H1 (cell line): ENCODE measurements at regions not wholly inside any gene's neighbourhood (a gene's known extent, or its start where the extent isn't known, plus 50 kb on each side); places are given as distances from the start of the nearest gene placed in this dataset.

Source experiments
- CTCF ChIA-PET: fragments of 300-600 bp; sonication (Branson Sonifier 250); formaldehyde crosslinking; loops from one replicate; lab custom pipeline; 2021; ENCODE audit not compliant: partially characterized antibody; lab: Charles Lee
- POLR2A ChIA-PET: fragments of 300-600 bp; sonication (Branson Sonifier 250); formaldehyde crosslinking; loops from one replicate; lab custom pipeline; 2021; ENCODE audit warnings: inconsistent platforms; ENCODE audit not compliant: partially characterized antibody; lab: Charles Lee
- DNase-seq, 2 experiments: peaks; one replicate each; pipeline versions ENCODE4 v3.0.0 to v3.0.0-alpha.2; 2010 to 2022; ENCODE audit warnings: low spot score in 2 of 2, low read depth in 1 of 2, mixed read lengths in 1 of 2
- FAIRE-seq: peaks from 2 replicates; lab custom pipeline; 2011; peaks lifted over from hg19 to GRCh38; lab: Jason Lieb, UNC
- H2AFZ ChIP-seq: 2 replicates; pipeline ENCODE4 v1.8.1; 2012; ENCODE audit warnings: low read length, inconsistent platforms
- H2AK5ac ChIP-seq: 2 replicates; pipeline ENCODE4 v1.6.1; 2013; ENCODE audit warnings: low read depth, low read length
- H2BK120ac ChIP-seq: replicated peaks from 2 replicates; pipeline ENCODE3; 2013; ENCODE audit warnings: low read depth, low read length, inconsistent platforms
- H2BK12ac ChIP-seq: 2 replicates; pipeline ENCODE4 v1.6.1; 2013; ENCODE audit warnings: low read depth, low read length
- H2BK15ac ChIP-seq: 2 replicates; pipeline ENCODE4 v1.6.1; 2013; ENCODE audit warnings: low read length
- H2BK20ac ChIP-seq: 2 replicates; pipeline ENCODE4 v1.6.1; 2013; ENCODE audit warnings: low read length
- H2BK5ac ChIP-seq: 2 replicates; pipeline ENCODE4 v1.6.1; 2013; ENCODE audit warnings: low read depth, low read length
- H3K14ac ChIP-seq: 2 replicates; pipeline ENCODE4 v1.6.1; 2013; ENCODE audit warnings: inconsistent platforms; ENCODE audit not compliant: insufficient read length
- H3K18ac ChIP-seq: 2 replicates; pipeline ENCODE4 v1.6.1; 2013; ENCODE audit warnings: low read length; ENCODE audit errors: extremely low read depth
- H3K23ac ChIP-seq: 2 replicates; pipeline ENCODE4 v1.6.1; 2013; ENCODE audit warnings: inconsistent platforms; ENCODE audit not compliant: insufficient read length
- H3K23me2 ChIP-seq: 2 replicates; pipeline ENCODE4 v1.6.1; 2013; ENCODE audit warnings: low read depth, low read length
- H3K27ac ChIP-seq: 2 replicates; pipeline ENCODE4 v1.6.1; 2011; ENCODE audit warnings: low read depth, low read length, inconsistent platforms
- H3K27me3 ChIP-seq, 4 experiments: replicated peaks in 1 of 4; 1 replicate in 1 of 4; 2 replicates in 3 of 4; pipeline versions ENCODE4 v1.6.1 to v1.8.1; 2011 to 2013; ENCODE audit warnings: low read length in 3 of 4, mild to moderate bottlenecking in 3 of 4, inconsistent platforms in 2 of 4, mixed read lengths in 2 of 4, moderate library complexity in 1 of 4; ENCODE audit not compliant: control insufficient read depth in 3 of 4, insufficient read depth in 3 of 4; ENCODE audit errors: extremely low read depth in 1 of 4
- H3K36me3 ChIP-seq, 4 experiments: 2 replicates each; pipeline versions ENCODE4 v1.6.1 to v1.8.1; 2011 to 2013; ENCODE audit warnings: mild to moderate bottlenecking in 4 of 4, low read length in 3 of 4, moderate library complexity in 2 of 4, control low read depth in 1 of 4, inconsistent platforms in 1 of 4; ENCODE audit not compliant: insufficient read depth in 4 of 4, control insufficient read depth in 2 of 4
- H3K4ac ChIP-seq: replicated peaks from 2 replicates; pipeline ENCODE3; 2013; ENCODE audit warnings: low read length, low read depth, mixed read lengths, inconsistent platforms; ENCODE audit not compliant: insufficient read length
- H3K4me1 ChIP-seq, 4 experiments: replicated peaks in 1 of 4; 1 replicate in 1 of 4; 2 replicates in 3 of 4; pipeline versions ENCODE4 v1.6.1 to v1.8.1; 2011 to 2013; ENCODE audit warnings: low read length in 3 of 4, inconsistent platforms in 2 of 4, mixed read lengths in 1 of 4; ENCODE audit not compliant: insufficient read depth in 4 of 4, control insufficient read depth in 3 of 4
- H3K4me2 ChIP-seq, 2 experiments: 2 replicates each; pipeline versions ENCODE4 v1.6.1 to v1.8.1; 2011 to 2013; ENCODE audit warnings: low read depth in 2 of 2, low read length in 2 of 2, control low read depth in 1 of 2, inconsistent platforms in 1 of 2, mild to moderate bottlenecking in 1 of 2; ENCODE audit not compliant: insufficient read depth in 1 of 2
- H3K4me3 ChIP-seq, 4 experiments: fragments of 200-600, 300-600 bp in 1 of 4; sonication (generic), shearing (Covaris generic), sonication (Bioruptor Twin) in 1 of 4; 2 replicates each; pipeline versions ENCODE4 v1.5.1 to v1.8.1; 2011 to 2016; ENCODE audit warnings: low read length in 4 of 4, low read depth in 3 of 4, control low read depth in 2 of 4, inconsistent platforms in 2 of 4, mild to moderate bottlenecking in 2 of 4, mixed read lengths in 1 of 4, moderate library complexity in 1 of 4; ENCODE audit not compliant: insufficient read depth in 2 of 4; ENCODE audit errors: extremely low read depth in 1 of 4
- H3K56ac ChIP-seq: replicated peaks from 2 replicates; pipeline ENCODE3; 2013; ENCODE audit warnings: low read depth, mild to moderate bottlenecking, mixed read lengths, low read length, inconsistent platforms; ENCODE audit not compliant: insufficient read length
- H3K79me1 ChIP-seq: 2 replicates; pipeline ENCODE4 v1.6.1; 2013; ENCODE audit warnings: low read depth, low read length, control low read depth
- H3K79me2 ChIP-seq, 2 experiments: 2 replicates each; pipeline versions ENCODE4 v1.6.1 to v1.8.1; 2012 to 2013; ENCODE audit warnings: low read length in 2 of 2, mild to moderate bottlenecking in 2 of 2, inconsistent platforms in 1 of 2; ENCODE audit not compliant: insufficient read depth in 2 of 2, control insufficient read depth in 1 of 2
- H3K9ac ChIP-seq, 4 experiments: replicated peaks in 1 of 4; 1 replicate in 1 of 4; 2 replicates in 3 of 4; pipeline versions ENCODE4 v1.6.1 to v1.8.1; 2011 to 2013; ENCODE audit warnings: low read depth in 3 of 4, low read length in 3 of 4, control low read depth in 2 of 4, mild to moderate bottlenecking in 2 of 4, moderate library complexity in 2 of 4, inconsistent platforms in 1 of 4; ENCODE audit errors: extremely low read depth in 1 of 4
- H3K9me3 ChIP-seq, 2 experiments: 2 replicates each; pipeline versions ENCODE4 v1.6.1 to v1.8.1; 2012 to 2013; ENCODE audit warnings: mild to moderate bottlenecking in 2 of 2, moderate library complexity in 2 of 2, control low read depth in 1 of 2, inconsistent platforms in 1 of 2, low read depth in 1 of 2, low read length in 1 of 2, mixed read lengths in 1 of 2; ENCODE audit not compliant: insufficient read depth in 2 of 2
- H4K20me1 ChIP-seq, 2 experiments: replicated peaks in 1 of 2; 2 replicates each; pipeline versions ENCODE3 to v1.8.1; 2011 to 2013; ENCODE audit warnings: inconsistent platforms in 2 of 2, low read length in 2 of 2, mild to moderate bottlenecking in 1 of 2; ENCODE audit not compliant: insufficient read depth in 2 of 2, control insufficient read depth in 1 of 2
- H4K5ac ChIP-seq: 2 replicates; pipeline ENCODE4 v1.6.1; 2013; ENCODE audit warnings: low read length, low read depth, mixed read lengths, inconsistent platforms; ENCODE audit not compliant: insufficient read length
- H4K8ac ChIP-seq: 2 replicates; pipeline ENCODE4 v1.8.0; 2013; ENCODE audit warnings: mild to moderate bottlenecking, moderate library complexity, low read length, inconsistent platforms; ENCODE audit not compliant: insufficient read depth; ENCODE audit errors: extremely low read depth
- H4K91ac ChIP-seq: replicated peaks from 2 replicates; pipeline ENCODE3; 2013; ENCODE audit warnings: low read length, mixed read lengths, inconsistent platforms; ENCODE audit not compliant: insufficient read length
- JUN ChIP-seq: IDR thresholded peaks from 2 replicates; pipeline ENCODE4 v1.6.1; 2011; ENCODE audit warnings: low read depth, mild to moderate bottlenecking, improper control_type of control experiment, low read length
- MAFK ChIP-seq: IDR thresholded peaks from 2 replicates; pipeline ENCODE4 v1.6.1; 2012; ENCODE audit warnings: low read depth, mild to moderate bottlenecking, improper control_type of control experiment, low read length
- PHF8 ChIP-seq: fragments of 200-600 bp; sonication (generic); conservative IDR thresholded peaks from 2 replicates; pipeline ENCODE4 v1.7.1; 2012; ENCODE audit warnings: low read depth, mild to moderate bottlenecking, inconsistent platforms, low read length, moderate library complexity
- RBBP5 ChIP-seq: IDR thresholded peaks from 2 replicates; pipeline ENCODE4 v1.7.1; 2012; ENCODE audit warnings: low read depth, mild to moderate bottlenecking, inconsistent platforms, low read length, moderate library complexity, borderline replicate concordance
- WGBS, 2 experiments: shearing (Covaris generic) in 1 of 2; methylation state at CpG; one replicate each; pipeline versions ENCODE4 v1.1.6 to v1.1.7; 2013 to 2015; ENCODE audit warnings: low lambda C conversion rate in 2 of 2, mixed read lengths in 2 of 2, inconsistent platforms in 1 of 2, low coverage in 1 of 2, missing lambda C conversion rate in 1 of 2; ENCODE audit not compliant: insufficient replicate concordance in 2 of 2, insufficient coverage in 1 of 2, insufficient read length in 1 of 2; ENCODE audit errors: extremely low coverage in 1 of 2, missing lambda C conversion rate in 1 of 2; 5-methylcytosine and 5-hydroxymethylcytosine counted together

GRCh38 chr5:67413721-67414120 lies 217.1 kb upstream of the CD180 start:
- no peak overlapping the region for H3K4me3 ChIP-seq
- H3K36me3 ChIP-seq, result no peaks in the 10 kb centered on the region
- no peak overlapping the region for H2BK15ac ChIP-seq
- H3K27me3 ChIP-seq, result no peaks in the 10 kb centered on the region; a peak in 1 of 7 replicates
- no peak overlapping the region for H3K9ac ChIP-seq
- no peaks in the 10 kb centered on the region for H3K9me3 ChIP-seq
- TF ChIP-seq JUN, result no peak
- no peak for TF ChIP-seq RBBP5
- TF ChIP-seq MAFK, result no peak
- TF ChIP-seq PHF8, result no peak
- H4K5ac ChIP-seq, result no peak overlapping the region
- no peak overlapping the region for H3K4ac ChIP-seq
- no peak overlapping the region for H2BK120ac ChIP-seq
- no peaks in the 10 kb centered on the region for H4K20me1 ChIP-seq
- no peak overlapping the region for H3K56ac ChIP-seq
- H3K4me2 ChIP-seq, result no peak overlapping the region
- DNase-seq (no peak), FAIRE-seq (no peak)
- no peak overlapping the region for H3K23ac ChIP-seq
- H4K91ac ChIP-seq, result no peak overlapping the region
- peaks cover 2% of the 10 kb centered on the region; the same call in 1 of the 2 replicates for H3K23me2 ChIP-seq
- H4K8ac ChIP-seq, result no peak overlapping the region
- peaks cover 0 to 7% (median 4%) of the 10 kb centered on the region in 4 experiments; a peak in 4 of 7 replicates for H3K4me1 ChIP-seq
- no peak overlapping the region for H2BK12ac ChIP-seq
- ChIA-PET POLR2A (no interaction called here), CTCF (no interaction called here)
- H2AFZ ChIP-seq, result no peak overlapping the region
- H2BK5ac ChIP-seq, result no peak overlapping the region
- H3K27ac ChIP-seq, result no peak overlapping the region
- no peaks in the 10 kb centered on the region for H3K79me1 ChIP-seq
- no peak overlapping the region for H2AK5ac ChIP-seq
- 86% methylated on average over 3 of the region's 3 CpGs; no CpG with 5 or more reads in 1 of the 2 experiments for WGBS, 2 experiments
- H3K79me2 ChIP-seq, result no peaks in the 10 kb centered on the region
- no peak overlapping the region for H2BK20ac ChIP-seq
- no peak overlapping the region for H3K14ac ChIP-seq
- no peak overlapping the region for H3K18ac ChIP-seq
